B cell (primary cell): ENCODE measurements at regions not wholly inside any gene's neighbourhood (a gene's known extent, or its start where the extent isn't known, plus 50 kb on each side); places are given as distances from the start of the nearest gene placed in this dataset.

ENCODE experiments used
- ATAC-seq: fragments of 200-7000 bp; cut with Tn5 transposase; one replicate; pipeline ENCODE4 v1.10.0; 2021; ENCODE audit warnings: low read depth, mild to moderate bottlenecking, moderate number of reproducible peaks, moderate library complexity
- CTCF ChIA-PET: fragments of 350-600 bp; sonication (Branson Sonifier 250); formaldehyde crosslinking; loops from one replicate; lab custom pipeline; 2021; ENCODE audit warnings: antibody characterized with exemption, inconsistent platforms; lab: Charles Lee
- POLR2A ChIA-PET: fragments of 350-600 bp; sonication (Branson Sonifier 250); formaldehyde crosslinking; loops from one replicate; lab custom pipeline; 2021; ENCODE audit warnings: antibody characterized with exemption; lab: Charles Lee
- DNase-seq: peaks from one replicate; pipeline ENCODE4 v3.0.0; 2013
- H2AFZ ChIP-seq: 2 replicates; pipeline ENCODE4 v1.6.1; 2012; ENCODE audit warnings: mild to moderate bottlenecking, low read depth, low read length; ENCODE audit not compliant: insufficient read depth, poor library complexity, severe bottlenecking
- H3K27ac ChIP-seq, 2 donors: 1 replicate in 1 of 2; 2 replicates in 1 of 2; pipeline ENCODE4 v1.5.1; 2012 to 2013; ENCODE audit warnings: low read length in 2 of 2, mild to moderate bottlenecking in 2 of 2, moderate library complexity in 1 of 2
- H3K27me3 ChIP-seq, 4 experiments: fragments of 200-600 bp in 1 of 4; sonication (generic) in 1 of 4; replicated peaks in 1 of 4; 1 replicate in 2 of 4; 2 replicates in 2 of 4; pipeline versions ENCODE4 v1.6.1 to v1.7.0; 2013 to 2016; ENCODE audit warnings: low read length in 3 of 4, mild to moderate bottlenecking in 2 of 4, mixed read lengths in 1 of 4, moderate library complexity in 1 of 4; ENCODE audit not compliant: insufficient read depth in 4 of 4, control insufficient read depth in 3 of 4; ENCODE audit errors: control extremely low read depth in 1 of 4
- H3K36me3 ChIP-seq, 2 experiments: replicated peaks in 1 of 2; 1 replicate in 1 of 2; 2 replicates in 1 of 2; pipeline versions ENCODE4 v1.6.1 to v1.7.1; 2013; ENCODE audit warnings: low read length in 1 of 2; ENCODE audit not compliant: insufficient read depth in 2 of 2, control insufficient read depth in 1 of 2; ENCODE audit errors: control extremely low read depth in 1 of 2, extremely low read depth in 1 of 2
- H3K4me1 ChIP-seq, 2 donors: fragments of 200-600 bp in 1 of 2; sonication (generic) in 1 of 2; 1 replicate in 1 of 2; 2 replicates in 1 of 2; pipeline versions ENCODE4 v1.5.1 to v1.6.1; 2013 to 2017; ENCODE audit warnings: low read length in 2 of 2; ENCODE audit not compliant: control insufficient read depth in 2 of 2, insufficient read depth in 2 of 2
- H3K4me2 ChIP-seq: replicated peaks from 2 replicates; pipeline ENCODE3; 2012; ENCODE audit warnings: mild to moderate bottlenecking, low read depth, low read length; ENCODE audit not compliant: poor library complexity, severe bottlenecking
- H3K4me3 ChIP-seq, 5 experiments: fragments of 200-600 bp in 1 of 5; sonication (generic) in 1 of 5; 1 replicate in 3 of 5; 2 replicates in 2 of 5; pipeline versions ENCODE4 v1.5.1 to v1.7.0; 2011 to 2016; ENCODE audit warnings: low read length in 4 of 5, mild to moderate bottlenecking in 4 of 5, low read depth in 2 of 5, control low read depth in 1 of 5, moderate library complexity in 1 of 5; ENCODE audit not compliant: insufficient read depth in 1 of 5; ENCODE audit errors: control extremely low read depth in 1 of 5, extremely low read depth in 1 of 5
- H3K79me2 ChIP-seq: fragments of 200-600 bp; sonication (generic); one replicate; pipeline ENCODE4 v1.6.0; 2016; ENCODE audit warnings: low read length; ENCODE audit not compliant: control insufficient read depth, insufficient read depth
- H3K9ac ChIP-seq: fragments of 200-600 bp; sonication (generic); 2 replicates; pipeline ENCODE4 v1.6.1; 2017; ENCODE audit warnings: mild to moderate bottlenecking, low read length, moderate library complexity
- H3K9me3 ChIP-seq, 3 donors: one replicate each; pipeline versions ENCODE4 v1.6.1 to v1.7.1; 2013; ENCODE audit warnings: low read length in 2 of 3; ENCODE audit not compliant: control insufficient read depth in 2 of 3, insufficient read depth in 1 of 3; ENCODE audit errors: control extremely low read depth in 1 of 3
- H4K20me1 ChIP-seq: 2 replicates; pipeline ENCODE4 v1.6.0; 2012; ENCODE audit warnings: mild to moderate bottlenecking, low read length; ENCODE audit not compliant: insufficient read depth, control insufficient read depth, poor library complexity, severe bottlenecking
- H3K27ac Mint-ChIP-seq: one replicate; pipeline ENCODE4 v1.8.0; 2021; ENCODE audit warnings: mixed read lengths
- H3K27me3 Mint-ChIP-seq: one replicate; pipeline ENCODE4 v1.8.0; 2021; ENCODE audit warnings: mixed read lengths
- H3K4me1 Mint-ChIP-seq: one replicate; pipeline ENCODE4 v1.8.0; 2021; ENCODE audit warnings: mixed read lengths
- H3K4me3 Mint-ChIP-seq: one replicate; pipeline ENCODE4 v1.8.0; 2021; ENCODE audit warnings: mixed read lengths
- H3K9me3 Mint-ChIP-seq: one replicate; pipeline ENCODE4 v1.8.0; 2022; ENCODE audit warnings: mixed read lengths; ENCODE audit not compliant: insufficient read depth
- CTCF ChIP-seq: fragments of 200-600 bp; IDR thresholded peaks from one replicate; pipeline ENCODE4 v1.8.0; 2022; ENCODE audit warnings: antibody characterized with exemption, mild to moderate bottlenecking
- EZH2 ChIP-seq: IDR thresholded peaks from 2 replicates; pipeline ENCODE4 v1.6.1; 2012; ENCODE audit warnings: borderline replicate concordance, low read depth, mild to moderate bottlenecking, moderate library complexity, low read length; ENCODE audit not compliant: insufficient read depth, poor library complexity, severe bottlenecking
- WGBS: methylation state at CpG from one replicate; pipeline ENCODE4 v1.1.5; 2013; ENCODE audit warnings: missing lambda C conversion rate; ENCODE audit not compliant: insufficient coverage; 5-methylcytosine and 5-hydroxymethylcytosine counted together
- intact Hi-C: fragments of 100-400 bp; cut with micrococcal nuclease; formaldehyde crosslinking; loops from one replicate; pipeline ENCODE4 v1.10.0; 2022

GRCh38 chr16:51055434-51055833 lies 95.6 kb downstream of the SALL1 start:
- Mint-ChIP-seq H3K27ac (no peak overlapping the region), H3K4me1 (no peaks in the 10 kb centered on the region), H3K9me3 (no peaks in the 10 kb centered on the region), H3K4me3 (no peak overlapping the region), H3K27me3 (no peaks in the 10 kb centered on the region)
- Histone ChIP-seq H4K20me1 (no peaks in the 10 kb centered on the region), H3K9me3 (no peaks in the 10 kb centered on the region), H3K27me3 (peaks cover 0 to 2% (median 0%) of the 10 kb centered on the region in 4 experiments), H3K9ac (no peak overlapping the region), H3K4me3 (no peak overlapping the region), H3K27ac (no peak overlapping the region), H2AFZ (no peak overlapping the region), H3K4me1 (no peaks in the 10 kb centered on the region), H3K36me3 (no peaks in the 10 kb centered on the region), H3K79me2 (no peaks in the 10 kb centered on the region), H3K4me2 (no peak overlapping the region)
- POLR2A ChIA-PET: no interaction called here
- TF ChIP-seq EZH2: no peak
- no peak for TF ChIP-seq CTCF
- intact Hi-C loops: no loop called here
- 100% methylated on average over 4 of the region's 9 CpGs for WGBS
- CTCF ChIA-PET: no interaction called here
- DNase-seq (no peak), ATAC-seq (no peak)

- intact Hi-C loops: no loop called here
These were observed 97.3 kb downstream of the SALL1 start for GRCh38 chr16:51053775-51054174.

More at GRCh38 chr16:51053775-51054174, 97.3 kb downstream of the SALL1 start:
- H3K79me2 ChIP-seq: no peaks in the 10 kb centered on the region
- no peak overlapping the region for H3K4me2 ChIP-seq
- no peak overlapping the region for H3K9ac ChIP-seq
- ChIA-PET CTCF (no interaction called here), POLR2A (no interaction called here)
- H4K20me1 ChIP-seq: no peaks in the 10 kb centered on the region
- DNase-seq: no peak
- H3K4me3 ChIP-seq: no peak overlapping the region
- peaks cover 0 to 2% (median 0%) of the 10 kb centered on the region in 4 experiments for H3K27me3 ChIP-seq
- no peaks in the 10 kb centered on the region for H3K27me3 Mint-ChIP-seq
- no peaks in the 10 kb centered on the region for H3K9me3 ChIP-seq
- ATAC-seq: no peak
- TF ChIP-seq CTCF: no peak
- TF ChIP-seq EZH2: no peak
- no peaks in the 10 kb centered on the region for H3K4me1 ChIP-seq
- no peaks in the 10 kb centered on the region for H3K4me1 Mint-ChIP-seq
- H3K36me3 ChIP-seq: no peaks in the 10 kb centered on the region
- 80% methylated on average over 1 of the region's 2 CpGs for WGBS
- H3K27ac Mint-ChIP-seq: no peak overlapping the region
- no peak overlapping the region for H2AFZ ChIP-seq
- no peak overlapping the region for H3K27ac ChIP-seq
- H3K4me3 Mint-ChIP-seq: no peak overlapping the region
- H3K9me3 Mint-ChIP-seq: no peaks in the 10 kb centered on the region
